NCI-H345 (cell line): ENCODE measurements at regions not wholly inside any gene's neighbourhood (a gene's known extent, or its start where the extent isn't known, plus 50 kb on each side); places are given as distances from the start of the nearest gene placed in this dataset.

Source experiments
- DNase-seq: peaks from one replicate; lab custom pipeline; 2025; lab: John Stamatoyannopoulos, UW

- no peak for DNase-seq
Observed at GRCh38 chr12:92089559-92089958, 56.1 kb downstream of the BTG1 start.

DNA sequence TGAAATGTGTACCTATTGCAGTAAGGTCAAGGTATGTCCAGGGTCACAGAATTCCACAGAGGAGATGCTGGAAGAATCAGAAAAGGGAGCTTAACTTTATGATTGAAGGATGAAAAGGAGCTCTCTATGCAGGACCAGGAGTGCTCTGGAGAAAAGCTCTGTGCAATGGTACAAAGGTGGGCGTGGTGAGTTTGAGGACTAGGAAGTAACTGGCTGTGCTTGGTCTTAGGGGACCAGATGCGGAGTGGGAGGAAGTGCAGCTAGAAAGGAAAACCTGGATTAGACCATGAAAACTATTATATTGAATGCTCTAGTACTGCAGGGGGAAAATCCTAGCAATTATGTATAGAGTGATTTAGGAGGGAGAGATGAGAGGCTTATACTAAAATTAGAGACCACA, 56.8 kb downstream of the BTG1 start:
- no peak for DNase-seq

DNA sequence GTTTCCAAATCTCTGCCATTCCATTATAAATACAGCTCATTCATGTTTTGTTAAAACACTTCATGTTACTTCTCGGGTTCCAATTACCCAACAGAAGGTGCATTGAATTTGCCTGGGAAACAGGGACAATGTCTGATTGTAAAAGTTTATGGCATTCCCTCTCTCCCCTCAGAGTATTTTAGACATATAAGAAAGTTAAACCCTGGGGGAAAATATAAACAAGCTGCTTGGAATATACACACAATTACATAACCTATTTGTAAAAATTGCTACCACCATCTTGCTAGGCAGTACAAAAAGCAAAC, 60.0 kb downstream of the BTG1 start:
- DNase-seq, result no peak

GRCh38 chr12:92085040-92085735, 60.5 kb downstream of the BTG1 start:
- no peak for DNase-seq

GRCh38 chr12:92080911-92081285, 64.7 kb downstream of the BTG1 start:
- no peak for DNase-seq

DNA sequence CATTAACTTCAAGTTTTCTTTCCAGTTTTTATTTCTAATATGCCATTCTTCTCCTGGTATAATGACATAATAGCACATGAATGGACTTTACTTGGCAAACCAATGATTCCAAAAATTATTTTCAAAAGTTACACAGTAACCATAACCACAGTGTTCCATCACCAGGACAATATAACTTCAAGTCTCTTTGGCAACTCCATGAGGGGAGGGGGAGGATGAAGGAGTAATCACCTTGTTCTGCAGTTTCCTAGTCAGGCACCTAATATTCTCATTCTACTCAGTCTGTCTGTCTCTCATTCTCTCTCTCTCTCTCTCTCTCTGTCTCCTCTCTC, 66.6 kb downstream of the BTG1 start:
- DNase-seq, result no peak

- no peak for DNase-seq
Observed at GRCh38 chr12:92078167-92079053, 67.2 kb downstream of the BTG1 start.

DNA sequence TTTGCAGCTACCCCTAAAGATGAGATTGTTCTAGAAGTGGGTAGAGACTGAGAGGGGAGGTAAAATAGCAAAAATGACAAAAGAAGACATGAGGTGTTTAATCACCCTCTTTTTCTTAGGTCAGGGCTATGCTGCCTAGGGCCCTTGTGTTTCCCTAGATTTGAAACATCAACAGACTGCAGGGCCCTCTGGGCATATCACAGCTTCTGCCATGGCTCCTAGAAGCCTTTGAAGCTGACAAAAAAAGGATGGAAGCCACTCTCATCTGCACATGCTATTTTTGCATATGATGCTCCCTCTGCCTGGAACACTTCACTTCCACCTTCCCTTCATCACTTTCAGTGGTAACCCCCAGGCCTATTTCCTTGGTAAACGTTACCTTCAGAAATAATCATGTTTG, 68.1 kb downstream of the BTG1 start:
- no peak for DNase-seq

- DNase-seq, result no peak
Observed at GRCh38 chr12:92076101-92076500, 69.5 kb downstream of the BTG1 start.

GRCh38 chr12:92075425-92075914, 70.2 kb downstream of the BTG1 start:
- no peak for DNase-seq

GRCh38 chr12:92074889-92075288, 70.8 kb downstream of the BTG1 start:
- no peak for DNase-seq

GRCh38 chr12:92073094-92073493, 72.6 kb downstream of the BTG1 start:
- DNase-seq, result no peak

GRCh38 chr12:92072112-92072511, 73.5 kb downstream of the BTG1 start:
- DNase-seq, result no peak

GRCh38 chr12:92070864-92071445, 74.7 kb downstream of the BTG1 start:
- DNase-seq, result no peak

GRCh38 chr12:92070054-92070863, 75.4 kb downstream of the BTG1 start:
- no peak for DNase-seq

GRCh38 chr12:92068459-92068858, 77.2 kb downstream of the BTG1 start:
- peak; percentile 72 for DNase-seq

- DNase-seq, result no peak
Observed at GRCh38 chr12:92065639-92066038, 80.0 kb downstream of the BTG1 start.

GRCh38 chr12:92065018-92065499, 80.6 kb downstream of the BTG1 start:
- DNase-seq, result peak; percentile 90

DNA sequence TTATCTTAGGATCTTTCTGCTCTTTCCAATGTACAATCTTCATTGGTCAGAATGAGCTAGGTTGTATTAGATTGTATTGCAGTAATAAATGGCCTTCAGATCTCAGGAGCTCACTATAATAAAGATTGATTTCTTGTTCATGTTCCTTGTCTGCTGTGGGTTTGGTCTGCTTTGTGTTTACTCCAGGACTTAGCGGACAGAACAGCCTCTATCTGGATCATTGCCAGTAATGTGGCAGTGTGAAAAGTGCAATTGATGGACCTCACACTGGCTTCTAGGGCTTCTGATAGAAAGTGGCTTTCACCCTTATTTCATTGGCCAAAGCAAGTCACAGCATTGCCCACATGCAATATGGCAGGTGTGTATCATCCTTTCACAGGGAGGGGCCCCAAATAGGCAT, 81.2 kb downstream of the BTG1 start:
- peak; percentile 79 for DNase-seq

DNA sequence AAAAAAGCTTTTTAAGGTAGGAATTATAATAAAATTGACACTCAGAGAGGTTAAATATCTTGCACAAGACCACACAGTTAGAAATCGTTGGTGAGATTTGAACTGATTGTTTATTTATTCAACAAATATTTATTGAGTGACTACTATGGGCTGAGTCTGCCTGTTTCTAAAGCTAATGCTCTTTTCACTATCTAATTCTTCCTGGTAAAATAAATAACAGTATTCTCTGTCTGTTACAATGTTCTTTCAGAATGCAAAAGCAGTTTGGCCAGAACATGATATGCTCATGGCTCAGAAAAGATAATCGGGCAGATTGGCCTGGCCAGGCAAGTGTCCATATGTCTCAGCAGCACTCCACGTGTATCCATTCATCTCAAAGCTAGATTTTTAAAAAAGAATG, 82.0 kb downstream of the BTG1 start:
- no peak for DNase-seq

- no peak for DNase-seq
Observed at GRCh38 chr12:92062539-92063493, 82.8 kb downstream of the BTG1 start.
